ENCODE measurements at regions not wholly inside any gene's neighbourhood (a gene's known extent, or its start where the extent isn't known, plus 50 kb on each side); places are given as distances from the start of the nearest gene placed in this dataset.

GRCh38 chr1:55639051-55639450 lies 423.9 kb upstream of the USP24 start:
- TF ChIP-seq CTCF (IDR thresholded peaks at IDR 0.05) = no peak
- TF ChIP-seq POLR2A (IDR thresholded peaks at IDR 0.05) = no peak
